BE2C (cell line): ENCODE measurements at regions not wholly inside any gene's neighbourhood (a gene's known extent, or its start where the extent isn't known, plus 50 kb on each side); places are given as distances from the start of the nearest gene placed in this dataset.

Source experiments
- DNase-seq: peaks from one replicate; pipeline ENCODE4 v3.0.0-alpha.2; 2020
- H3K27me3 ChIP-seq: fragments of 250-450 bp; sonication (Bioruptor Pico); 2 replicates; pipeline ENCODE4 v1.5.1; 2020; ENCODE audit warnings: mild to moderate bottlenecking
- H3K36me3 ChIP-seq: fragments of 250-450 bp; sonication (Bioruptor Pico); 2 replicates; pipeline ENCODE4 v1.5.1; 2020; ENCODE audit warnings: mild to moderate bottlenecking
- H3K4me1 ChIP-seq: fragments of 250-450 bp; sonication (Bioruptor Pico); 2 replicates; pipeline ENCODE4 v1.5.1; 2020
- H3K4me3 ChIP-seq: 2 replicates; pipeline ENCODE4 v1.5.1; 2011; ENCODE audit warnings: low read depth, low read length
- H3K9me3 ChIP-seq: fragments of 250-450 bp; sonication (Bioruptor Pico); 2 replicates; pipeline ENCODE4 v1.5.1; 2020
- CTCF ChIP-seq: IDR thresholded peaks from 2 replicates; pipeline ENCODE4 v1.5.1; 2012; ENCODE audit warnings: mild to moderate bottlenecking, low read depth, low read length

- no peak for TF ChIP-seq CTCF
- peaks cover 5% of the 10 kb centered on the region; the same call in 1 of the 2 replicates for H3K27me3 ChIP-seq
- no peak for DNase-seq
- no peak overlapping the region for H3K4me3 ChIP-seq
- no peaks in the 10 kb centered on the region for H3K36me3 ChIP-seq
- H3K4me1 ChIP-seq = no peaks in the 10 kb centered on the region
- no peaks in the 10 kb centered on the region; the same call in 1 of the 2 replicates for H3K9me3 ChIP-seq
These were observed 97.9 kb downstream of the FOXL1 start for GRCh38 chr16:86676254-86676670.

- DNase-seq = no peak
- H3K4me3 ChIP-seq = no peak overlapping the region
- no peak for TF ChIP-seq CTCF
- no peaks in the 10 kb centered on the region for H3K36me3 ChIP-seq
- H3K4me1 ChIP-seq = no peaks in the 10 kb centered on the region
- 0 out of 2 replicates have a peak, but pooled peaks cover 2% of the 10 kb centered on the region for H3K27me3 ChIP-seq
- no peaks in the 10 kb centered on the region for H3K9me3 ChIP-seq
These were observed 101.1 kb downstream of the FOXL1 start for GRCh38 chr16:86679490-86679889.

- TF ChIP-seq CTCF = no peak
- Histone ChIP-seq H3K4me3 (no peak overlapping the region), H3K4me1 (no peaks in the 10 kb centered on the region), H3K9me3 (no peaks in the 10 kb centered on the region), H3K36me3 (no peaks in the 10 kb centered on the region), H3K27me3 (0 out of 2 replicates have a peak, but pooled peaks cover 2% of the 10 kb centered on the region)
- DNase-seq = no peak
These were observed 101.8 kb downstream of the FOXL1 start for GRCh38 chr16:86680162-86680561.

- no peak for DNase-seq
- Histone ChIP-seq H3K4me1 (no peaks in the 10 kb centered on the region), H3K4me3 (no peak overlapping the region)
These were observed 102.3 kb downstream of the FOXL1 start for GRCh38 chr16:86680661-86681030.

DNA sequence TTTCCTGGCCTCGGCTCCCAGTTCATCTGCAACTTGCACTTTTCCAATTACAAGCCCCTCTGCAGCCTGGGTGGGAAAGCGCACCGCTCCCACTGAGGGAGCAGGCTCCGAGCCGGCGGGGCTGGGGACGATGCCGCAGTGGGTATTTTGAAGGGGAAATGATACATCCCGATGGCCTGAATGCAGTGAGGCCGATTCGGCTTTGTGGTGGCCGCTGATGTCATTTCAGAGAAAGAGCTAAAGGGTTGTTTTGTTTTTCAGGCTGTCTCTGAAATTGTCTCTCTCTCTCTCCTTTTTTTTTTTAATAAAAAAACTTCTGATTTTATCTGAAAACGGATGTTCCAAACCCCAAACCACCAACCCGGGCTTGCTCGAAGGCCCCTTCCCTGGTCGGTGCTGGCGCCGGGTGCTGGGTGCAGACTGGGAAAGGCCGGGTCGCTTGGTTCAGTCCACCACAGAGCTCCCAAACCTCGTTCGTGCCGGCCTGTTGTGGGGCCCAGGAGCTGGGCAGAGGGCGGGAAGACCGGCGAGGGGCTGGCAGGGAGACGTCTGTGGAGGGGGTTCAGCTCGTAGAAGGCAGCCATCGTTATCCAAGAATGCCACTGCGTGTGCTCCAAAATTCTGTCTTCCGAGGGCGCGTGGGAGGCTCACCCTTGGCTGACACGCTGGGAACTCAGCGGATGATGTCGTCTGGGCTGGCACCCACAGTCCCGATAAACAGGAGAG is 102.8 kb downstream of the FOXL1 start:
- H3K4me3 ChIP-seq = no peak overlapping the region
- H3K9me3 ChIP-seq = no peaks in the 10 kb centered on the region
- 0 out of 2 replicates have a peak, but pooled peaks cover 2% of the 10 kb centered on the region for H3K27me3 ChIP-seq
- no peak for DNase-seq
- no peaks in the 10 kb centered on the region for H3K36me3 ChIP-seq
- TF ChIP-seq CTCF = no peak
- H3K4me1 ChIP-seq = no peaks in the 10 kb centered on the region

More at GRCh38 chr16:86680661-86681030, 102.3 kb downstream of the FOXL1 start:
- Histone ChIP-seq H3K27me3 (0 out of 2 replicates have a peak, but pooled peaks cover 2% of the 10 kb centered on the region), H3K36me3 (no peaks in the 10 kb centered on the region), H3K9me3 (no peaks in the 10 kb centered on the region)
- TF ChIP-seq CTCF = no peak

- TF ChIP-seq CTCF = no peak
These were observed 103.4 kb downstream of the FOXL1 start for GRCh38 chr16:86681757-86682106.

More at GRCh38 chr16:86681757-86682106, 103.4 kb downstream of the FOXL1 start:
- H3K9me3 ChIP-seq = no peaks in the 10 kb centered on the region
- H3K36me3 ChIP-seq = no peaks in the 10 kb centered on the region
- no peak for DNase-seq
- 0 out of 2 replicates have a peak, but pooled peaks cover 2% of the 10 kb centered on the region for H3K27me3 ChIP-seq
- no peaks in the 10 kb centered on the region for H3K4me1 ChIP-seq
- no peak overlapping the region for H3K4me3 ChIP-seq
